ENCODE measurements at regions not wholly inside any gene's neighbourhood (a gene's known extent, or its start where the extent isn't known, plus 50 kb on each side); places are given as distances from the start of the nearest gene placed in this dataset.

GRCh38 chr2:3100386-3100785 is 277.2 kb downstream of the EIPR1 start:
- DNase-seq (ENCODE audit: low read depth in 2 of 2) = no peak

- DNase-seq (ENCODE audit: low read depth in 2 of 2) = no peak
These were observed 277.8 kb downstream of the EIPR1 start for GRCh38 chr2:3099860-3100234.

- no peak for DNase-seq (ENCODE audit: low read depth in 2 of 2)
These were observed 278.3 kb downstream of the EIPR1 start for GRCh38 chr2:3099145-3099859.

- DNase-seq (ENCODE audit: low read depth in 2 of 2) = no peak
These were observed 279.4 kb downstream of the EIPR1 start for GRCh38 chr2:3098231-3098630.

GRCh38 chr2:3097804-3098203 is 279.8 kb downstream of the EIPR1 start:
- DNase-seq (ENCODE audit: low read depth in 2 of 2) = no peak

GRCh38 chr2:3094999-3095958 is 282.3 kb downstream of the EIPR1 start:
- no peak for DNase-seq (ENCODE audit: low read depth in 2 of 2)

- DNase-seq (ENCODE audit: low read depth in 2 of 2) = no peak
These were observed 283.3 kb downstream of the EIPR1 start for GRCh38 chr2:3094318-3094717.

- no peak for DNase-seq (ENCODE audit: low read depth in 2 of 2)
These were observed 285.9 kb downstream of the EIPR1 start for GRCh38 chr2:3091696-3092095.

GRCh38 chr2:3082705-3083104 is 294.9 kb downstream of the EIPR1 start:
- DNase-seq (ENCODE audit: low read depth in 2 of 2) = no peak

GRCh38 chr2:3079959-3080948 is 297.4 kb downstream of the EIPR1 start:
- no peak for DNase-seq (ENCODE audit: low read depth in 2 of 2)

GRCh38 chr2:3079466-3079865 is 298.2 kb downstream of the EIPR1 start:
- no peak for DNase-seq (ENCODE audit: low read depth in 2 of 2)

- no peak for DNase-seq (ENCODE audit: low read depth in 2 of 2)
These were observed 298.9 kb downstream of the EIPR1 start for GRCh38 chr2:3078684-3079083.

- no peak for DNase-seq (ENCODE audit: low read depth in 2 of 2)
These were observed 300.6 kb downstream of the EIPR1 start for GRCh38 chr2:3076848-3077642.

- no peak for DNase-seq (ENCODE audit: low read depth in 2 of 2)
These were observed 301.7 kb downstream of the EIPR1 start for GRCh38 chr2:3075991-3076340.

- DNase-seq (ENCODE audit: low read depth in 2 of 2) = no peak
These were observed 302.2 kb downstream of the EIPR1 start for GRCh38 chr2:3075316-3075990.

GRCh38 chr2:3073704-3074103 is 303.9 kb downstream of the EIPR1 start:
- no peak for DNase-seq (ENCODE audit: low read depth in 2 of 2)

GRCh38 chr2:3073041-3073595 is 304.5 kb downstream of the EIPR1 start:
- no peak for DNase-seq (ENCODE audit: low read depth in 2 of 2)

- no peak for DNase-seq (ENCODE audit: low read depth in 2 of 2)
These were observed 305.8 kb downstream of the EIPR1 start for GRCh38 chr2:3071685-3072263.

GRCh38 chr2:3066831-3067230 is 310.8 kb downstream of the EIPR1 start:
- no peak for DNase-seq (ENCODE audit: low read depth in 2 of 2)

GRCh38 chr2:3065928-3066327 is 311.7 kb downstream of the EIPR1 start:
- no peak for DNase-seq (ENCODE audit: low read depth in 2 of 2)
